ENCODE measurements at regions not wholly inside any gene's neighbourhood (a gene's known extent, or its start where the extent isn't known, plus 50 kb on each side); places are given as distances from the start of the nearest gene placed in this dataset.

DNA sequence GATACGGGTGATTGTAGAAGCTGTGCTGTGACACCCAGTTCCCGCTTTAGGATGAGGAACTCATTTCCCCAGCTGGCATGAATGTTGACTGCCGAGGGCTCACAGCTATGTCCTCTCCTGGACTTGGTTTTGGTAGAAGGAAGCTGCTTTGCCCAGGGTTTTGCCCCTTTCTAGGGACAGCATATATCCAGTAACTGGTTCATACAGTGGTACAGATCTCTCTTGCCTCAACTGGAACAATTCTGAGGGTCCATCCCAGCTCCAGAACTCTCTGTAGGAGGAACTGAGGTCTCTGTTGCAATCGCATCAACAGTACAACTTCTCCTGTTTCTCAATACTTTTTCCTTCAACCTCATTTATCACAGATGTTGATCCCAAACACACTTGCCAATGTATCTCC is 54.5 kb upstream of the FNDC3B start:
- 74 to 86% methylated on average over 4 of the region's 4 CpGs for WGBS, 2 donors (ENCODE audit: low coverage in 1 of 2)
- Histone ChIP-seq H3K36me3 (no peaks in the 10 kb centered on the region), H3K9me3 (no peaks in the 10 kb centered on the region), H3K27me3 (no peaks in the 10 kb centered on the region), H3K4me3 (no peak overlapping the region), H3K27ac (no peak overlapping the region), H3K4me1 (peaks cover 0 to 6% (median 0%) of the 10 kb centered on the region in 3 donors)
- TF ChIP-seq EP300 (IDR thresholded peaks at IDR 0.05) (no peak), POLR2AphosphoS5 (IDR thresholded peaks at IDR 0.05) (no peak), POLR2A (IDR thresholded peaks at IDR 0.05) (no peak)
- TF ChIP-seq, protein P1, sequence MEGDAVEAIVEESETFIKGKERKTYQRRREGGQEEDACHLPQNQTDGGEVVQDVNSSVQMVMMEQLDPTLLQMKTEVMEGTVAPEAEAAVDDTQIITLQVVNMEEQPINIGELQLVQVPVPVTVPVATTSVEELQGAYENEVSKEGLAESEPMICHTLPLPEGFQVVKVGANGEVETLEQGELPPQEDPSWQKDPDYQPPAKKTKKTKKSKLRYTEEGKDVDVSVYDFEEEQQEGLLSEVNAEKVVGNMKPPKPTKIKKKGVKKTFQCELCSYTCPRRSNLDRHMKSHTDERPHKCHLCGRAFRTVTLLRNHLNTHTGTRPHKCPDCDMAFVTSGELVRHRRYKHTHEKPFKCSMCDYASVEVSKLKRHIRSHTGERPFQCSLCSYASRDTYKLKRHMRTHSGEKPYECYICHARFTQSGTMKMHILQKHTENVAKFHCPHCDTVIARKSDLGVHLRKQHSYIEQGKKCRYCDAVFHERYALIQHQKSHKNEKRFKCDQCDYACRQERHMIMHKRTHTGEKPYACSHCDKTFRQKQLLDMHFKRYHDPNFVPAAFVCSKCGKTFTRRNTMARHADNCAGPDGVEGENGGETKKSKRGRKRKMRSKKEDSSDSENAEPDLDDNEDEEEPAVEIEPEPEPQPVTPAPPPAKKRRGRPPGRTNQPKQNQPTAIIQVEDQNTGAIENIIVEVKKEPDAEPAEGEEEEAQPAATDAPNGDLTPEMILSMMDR (IDR thresholded peaks at IDR 0.05) = no peak
- ATAC-seq = no peak

DNA sequence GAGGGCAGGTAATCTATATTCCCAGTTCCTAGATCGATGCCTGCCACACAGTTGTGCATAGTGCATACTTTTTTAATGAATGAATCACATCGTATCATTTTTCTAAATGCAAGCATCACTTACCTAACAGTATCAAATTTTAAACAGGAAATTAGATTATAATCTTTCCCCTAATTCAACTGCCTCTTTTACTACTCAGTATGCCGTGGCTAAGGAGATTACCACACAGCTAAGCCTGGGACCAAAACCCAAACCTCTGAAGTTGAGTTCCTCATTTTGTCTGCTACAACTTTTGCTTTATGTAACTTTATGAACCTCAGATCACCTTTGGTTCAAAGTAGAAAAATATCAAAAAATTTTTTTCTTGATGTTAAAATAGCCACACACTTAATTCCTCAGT is 53.2 kb upstream of the FNDC3B start:
- Histone ChIP-seq H3K4me1 (peaks cover 0 to 6% (median 0%) of the 10 kb centered on the region in 3 donors), H3K36me3 (no peaks in the 10 kb centered on the region), H3K9me3 (no peaks in the 10 kb centered on the region), H3K27ac (no peak overlapping the region), H3K4me3 (no peak overlapping the region), H3K27me3 (no peaks in the 10 kb centered on the region)
- WGBS, 2 donors (ENCODE audit: low coverage in 1 of 2) = 69 to 72% methylated on average over 3 of the region's 3 CpGs
- TF ChIP-seq POLR2AphosphoS5 (IDR thresholded peaks at IDR 0.05) = no peak
- TF ChIP-seq EP300 (IDR thresholded peaks at IDR 0.05) = no peak
- TF ChIP-seq, protein P1 (IDR thresholded peaks at IDR 0.05) = no peak
- TF ChIP-seq POLR2A (IDR thresholded peaks at IDR 0.05) = no peak
- ATAC-seq = no peak

DNA sequence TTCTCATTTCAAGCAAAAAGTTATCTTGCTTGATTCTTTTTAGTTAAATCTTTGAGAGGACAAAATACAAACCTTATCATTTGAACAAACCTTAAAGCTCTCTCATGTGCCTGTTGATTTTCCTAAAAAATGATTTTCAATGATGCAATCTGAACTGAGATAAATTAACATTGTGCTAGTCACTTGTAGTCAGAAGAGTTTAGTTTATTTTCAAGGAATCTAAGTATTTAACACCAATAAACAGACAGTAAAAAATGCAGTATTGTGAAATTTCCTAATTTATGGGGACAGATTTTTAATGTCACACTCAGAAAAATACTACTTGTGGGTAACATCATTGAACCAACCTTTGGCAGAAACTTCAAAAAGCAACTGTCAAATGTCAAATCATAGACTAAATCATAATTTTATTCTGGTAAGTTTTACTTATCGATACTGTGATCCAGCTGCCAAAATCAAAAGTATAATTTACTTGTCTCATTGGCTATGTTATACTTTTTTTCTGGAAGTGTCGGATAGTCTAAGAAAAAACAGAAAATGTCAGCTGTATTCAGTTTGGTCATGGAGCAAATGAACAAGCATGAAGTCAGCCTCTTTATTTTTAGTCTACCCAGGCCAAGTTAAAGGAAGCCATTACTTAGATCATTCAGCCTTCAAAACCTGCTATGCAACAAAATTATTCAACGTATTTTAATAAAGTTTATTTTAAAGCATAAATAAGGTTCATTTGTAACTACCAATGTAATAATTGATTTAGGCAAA is 52.4 kb upstream of the FNDC3B start:
- peaks cover 0 to 6% (median 0%) of the 10 kb centered on the region in 3 donors for H3K4me1 ChIP-seq
- H3K9me3 ChIP-seq = no peaks in the 10 kb centered on the region
- no peaks in the 10 kb centered on the region for H3K36me3 ChIP-seq
- 51 to 71% methylated on average over 3 of the region's 3 CpGs for WGBS, 2 donors (ENCODE audit: low coverage in 1 of 2)
- H3K27ac ChIP-seq = no peak overlapping the region
- H3K4me3 ChIP-seq = no peak overlapping the region
- H3K27me3 ChIP-seq = no peaks in the 10 kb centered on the region
- TF ChIP-seq EP300 (IDR thresholded peaks at IDR 0.05) (no peak), POLR2AphosphoS5 (IDR thresholded peaks at IDR 0.05) (no peak), POLR2A (IDR thresholded peaks at IDR 0.05) (no peak)
- TF ChIP-seq, protein P1 (IDR thresholded peaks at IDR 0.05) = no peak
- ATAC-seq = no peak

Measured in gastroesophageal sphincter (tissue), 4 donors.